Choroid plexus epithelial cell (primary cell): ENCODE measurements at regions not wholly inside any gene's neighbourhood (a gene's known extent, or its start where the extent isn't known, plus 50 kb on each side); places are given as distances from the start of the nearest gene placed in this dataset.
"Not testable (repeated sequence)": the region's sequence is repeated elsewhere in the genome, so short reads cannot be mapped to it uniquely, and the experiment has no call there.

ENCODE experiments used
- DNase-seq: peaks from one replicate; pipeline ENCODE4 v3.0.0-alpha.2; 2010; ENCODE audit warnings: low read depth
- H3K4me3 ChIP-seq: 2 replicates; pipeline ENCODE4 v1.5.1; 2011; ENCODE audit warnings: low read depth, mild to moderate bottlenecking, control low read depth, low read length, moderate library complexity
- CTCF ChIP-seq: conservative IDR thresholded peaks from 2 replicates; pipeline ENCODE4 v1.5.1; 2011; ENCODE audit warnings: low read depth, mild to moderate bottlenecking, control low read depth, inconsistent platforms, low read length, moderate library complexity

- no peak overlapping the region for H3K4me3 ChIP-seq
- no peak for TF ChIP-seq CTCF
- DNase-seq, result no peak
These were observed 355.4 kb upstream of the ZFHX3 start for GRCh38 chr16:73403291-73403690.

- TF ChIP-seq CTCF, result no peak
These were observed 353.0 kb upstream of the ZFHX3 start for GRCh38 chr16:73400951-73401350.

GRCh38 chr16:73399997-73400396 is 352.1 kb upstream of the ZFHX3 start:
- TF ChIP-seq CTCF, result no peak
- DNase-seq, result no peak
- H3K4me3 ChIP-seq, result no peak overlapping the region

More at GRCh38 chr16:73400951-73401350, 353.0 kb upstream of the ZFHX3 start:
- H3K4me3 ChIP-seq, result no peak overlapping the region
- no peak for DNase-seq

GRCh38 chr16:73399486-73399885 is 351.6 kb upstream of the ZFHX3 start:
- no peak overlapping the region for H3K4me3 ChIP-seq
- TF ChIP-seq CTCF, result no peak
- DNase-seq, result no peak

GRCh38 chr16:73398604-73399003 is 350.7 kb upstream of the ZFHX3 start:
- DNase-seq, H3K4me3 ChIP-seq: not testable (repeated sequence)

- DNase-seq, result no peak
- no peak overlapping the region for H3K4me3 ChIP-seq
- TF ChIP-seq CTCF, result no peak
These were observed 348.6 kb upstream of the ZFHX3 start for GRCh38 chr16:73396556-73396955.

GRCh38 chr16:73390936-73391335 is 343.0 kb upstream of the ZFHX3 start:
- no peak overlapping the region for H3K4me3 ChIP-seq
- TF ChIP-seq CTCF, result no peak
- DNase-seq, result no peak

GRCh38 chr16:73390491-73390890 is 342.6 kb upstream of the ZFHX3 start:
- no peak for TF ChIP-seq CTCF
- H3K4me3 ChIP-seq, result no peak overlapping the region
- DNase-seq, result no peak
